GM23248 (cell line): ENCODE measurements at regions not wholly inside any gene's neighbourhood (a gene's known extent, or its start where the extent isn't known, plus 50 kb on each side); places are given as distances from the start of the nearest gene placed in this dataset.

Experiments used
- EZH2 ChIP-seq: fragments of 200-600 bp; sonication (generic); IDR thresholded peaks from 2 replicates; pipeline ENCODE4 v1.6.1; 2018; ENCODE audit warnings: antibody characterized with exemption, mild to moderate bottlenecking; ENCODE audit not compliant: insufficient read depth, poor library complexity, severe bottlenecking
- EZH2phosphoT487 ChIP-seq: fragments of 200-600 bp; sonication (generic); IDR thresholded peaks from 2 replicates; pipeline ENCODE4 v1.6.1; 2018; ENCODE audit warnings: antibody characterized with exemption, moderate library complexity, mild to moderate bottlenecking, low read depth; ENCODE audit not compliant: insufficient read depth

DNA sequence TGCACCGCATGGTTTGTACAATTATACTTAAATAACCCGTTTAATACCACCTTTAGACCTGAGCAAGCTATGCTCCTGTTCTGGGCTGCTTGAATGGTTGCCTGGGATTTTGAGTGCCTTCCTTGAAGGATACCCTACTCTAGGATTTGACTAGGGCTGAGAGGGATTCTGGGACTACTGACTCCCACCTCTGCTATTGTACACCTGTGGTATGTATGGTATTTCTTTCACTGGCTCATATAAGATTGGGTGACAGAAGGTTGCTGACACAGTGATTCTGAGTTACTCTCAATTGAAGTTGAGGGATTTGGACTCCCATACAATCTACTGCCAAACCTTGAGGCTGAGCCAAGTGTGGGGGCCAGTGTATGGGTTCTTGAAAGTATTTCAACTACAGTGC, 494.4 kb upstream of the SEMA3D start:
- TF ChIP-seq EZH2phosphoT487 = no peak
- TF ChIP-seq EZH2 = no peak
